ENCODE measurements at regions not wholly inside any gene's neighbourhood (a gene's known extent, or its start where the extent isn't known, plus 50 kb on each side); places are given as distances from the start of the nearest gene placed in this dataset.
A peak's percentile ranks its signal among the peaks of the same experiment; 100 is the strongest.

- POLR2A ChIA-PET (ENCODE audit: partially characterized antibody), result no interaction called here
- no peak overlapping the region for H3K4ac ChIP-seq (replicated peaks; ENCODE audit: insufficient read length, low read depth, low read length)
- no peaks in the 10 kb centered on the region for H3K23me2 ChIP-seq (ENCODE audit: low read depth, low read length)
- no peak overlapping the region for H2BK5ac ChIP-seq (ENCODE audit: low read depth, low read length)
- no peak overlapping the region for H2BK120ac ChIP-seq (replicated peaks; ENCODE audit: low read depth, low read length)
- no peak overlapping the region for H3K14ac ChIP-seq (ENCODE audit: insufficient read length)
- H3K27me3 ChIP-seq (replicated peaks in 1 of 4; ENCODE audit: control insufficient read depth in 3 of 4, extremely low read depth in 1 of 4, insufficient read depth in 3 of 4, low read length in 3 of 4), result no peaks in the 10 kb centered on the region
- H3K79me1 ChIP-seq (ENCODE audit: low read depth, low read length), result no peaks in the 10 kb centered on the region
- H3K27ac ChIP-seq (ENCODE audit: low read depth, low read length), result no peak overlapping the region
- H3K9ac ChIP-seq (replicated peaks in 1 of 4; ENCODE audit: extremely low read depth in 1 of 4, low read depth in 3 of 4, low read length in 3 of 4), result no peak overlapping the region
- no peak overlapping the region for H3K4me3 ChIP-seq (ENCODE audit: extremely low read depth in 1 of 4, insufficient read depth in 2 of 4, low read depth in 3 of 4, low read length in 4 of 4)
- H2BK20ac ChIP-seq (ENCODE audit: low read length), result no peak overlapping the region
- H4K8ac ChIP-seq (ENCODE audit: extremely low read depth, insufficient read depth, low read length), result 0 out of 2 replicates have a peak overlapping the region, but pooled peaks have one; percentile 68
- no peak overlapping the region for H2BK15ac ChIP-seq (ENCODE audit: low read length)
- H4K91ac ChIP-seq (replicated peaks; ENCODE audit: insufficient read length, low read length), result no peak overlapping the region
- H3K23ac ChIP-seq (ENCODE audit: insufficient read length), result no peak overlapping the region
- H4K5ac ChIP-seq (ENCODE audit: insufficient read length, low read depth, low read length), result no peak overlapping the region
- H3K79me2 ChIP-seq (ENCODE audit: control insufficient read depth in 1 of 2, insufficient read depth in 2 of 2, low read length in 2 of 2), result no peaks in the 10 kb centered on the region
- FAIRE-seq (no peak), DNase-seq (ENCODE audit: low read depth in 1 of 2, low spot score in 2 of 2) (no peak)
- CTCF ChIA-PET (ENCODE audit: partially characterized antibody), result no interaction called here
- H3K4me1 ChIP-seq (replicated peaks in 1 of 4; ENCODE audit: control insufficient read depth in 3 of 4, insufficient read depth in 4 of 4, low read length in 3 of 4), result no peaks in the 10 kb centered on the region
- no peak for TF ChIP-seq TCF12 (IDR thresholded peaks at IDR 0.05; ENCODE audit: low read depth, low read length)
- no peak for TF ChIP-seq TAF7 (optimal IDR thresholded peaks at IDR 0.05; ENCODE audit: borderline replicate concordance, low read depth, low read length)
- no peak for TF ChIP-seq NANOG (IDR thresholded peaks at IDR 0.05; ENCODE audit: insufficient read depth, low read depth, low read length, poor library complexity, severe bottlenecking)
- no peak for TF ChIP-seq PHF8 (conservative IDR thresholded peaks at IDR 0.05; ENCODE audit: low read depth, low read length)
- TF ChIP-seq RFX5 (IDR thresholded peaks at IDR 0.05; ENCODE audit: borderline replicate concordance, low read depth, low read length), result no peak
- TF ChIP-seq, protein P1, sequence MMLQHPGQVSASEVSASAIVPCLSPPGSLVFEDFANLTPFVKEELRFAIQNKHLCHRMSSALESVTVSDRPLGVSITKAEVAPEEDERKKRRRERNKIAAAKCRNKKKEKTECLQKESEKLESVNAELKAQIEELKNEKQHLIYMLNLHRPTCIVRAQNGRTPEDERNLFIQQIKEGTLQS (IDR thresholded peaks at IDR 0.05; ENCODE audit: insufficient read depth, low read depth, low read length), result no peak
- no peak for TF ChIP-seq POLR2AphosphoS5 (IDR thresholded peaks at IDR 0.05; ENCODE audit: low read depth, low read length)
- TF ChIP-seq CEBPB (IDR thresholded peaks at IDR 0.05; ENCODE audit: low read depth, low read length), result no peak
- no peaks in the 10 kb centered on the region for H3K9me3 ChIP-seq (ENCODE audit: insufficient read depth in 2 of 2, low read depth in 1 of 2, low read length in 1 of 2)
- no peak overlapping the region for H2AK5ac ChIP-seq (ENCODE audit: low read depth, low read length)
- WGBS, 2 experiments (ENCODE audit: extremely low coverage in 1 of 2, insufficient coverage in 1 of 2, insufficient read length in 1 of 2, insufficient replicate concordance in 2 of 2, low coverage in 1 of 2, low lambda C conversion rate in 2 of 2, missing lambda C conversion rate in 1 of 2), result 67% methylated on average over 3 of the region's 3 CpGs; no CpG with 5 or more reads in 1 of the 2 experiments
- no peak overlapping the region for H3K56ac ChIP-seq (replicated peaks; ENCODE audit: insufficient read length, low read depth, low read length)
- H3K36me3 ChIP-seq (ENCODE audit: control insufficient read depth in 2 of 4, insufficient read depth in 4 of 4, low read length in 3 of 4), result no peaks in the 10 kb centered on the region
- H2AFZ ChIP-seq (ENCODE audit: low read length), result no peak overlapping the region
- H4K20me1 ChIP-seq (replicated peaks in 1 of 2; ENCODE audit: control insufficient read depth in 1 of 2, insufficient read depth in 2 of 2, low read length in 2 of 2), result no peaks in the 10 kb centered on the region
- no peak overlapping the region for H3K18ac ChIP-seq (ENCODE audit: extremely low read depth, low read length)
- no peak overlapping the region for H2BK12ac ChIP-seq (ENCODE audit: low read depth, low read length)
- no peak overlapping the region for H3K4me2 ChIP-seq (ENCODE audit: insufficient read depth in 1 of 2, low read depth in 2 of 2, low read length in 2 of 2)
Measured at GRCh38 chr4:160276785-160277325, 1174.0 kb downstream of the RAPGEF2 start.

Data from H1 (cell line).